Mesenchymal stem cell (in vitro differentiated cells and primary cell): ENCODE measurements at regions not wholly inside any gene's neighbourhood (a gene's known extent, or its start where the extent isn't known, plus 50 kb on each side); places are given as distances from the start of the nearest gene placed in this dataset.

Source experiments
- DNase-seq: peaks from one replicate; pipeline ENCODE4 v3.0.0-alpha.2; 2013
- H2AFZ ChIP-seq: one replicate; pipeline ENCODE4 v1.6.1; 2013; ENCODE audit warnings: low read depth, mild to moderate bottlenecking, control low read depth, inconsistent platforms, low read length, moderate library complexity
- H2AK5ac ChIP-seq: 2 replicates; pipeline ENCODE4 v1.6.1; 2013; ENCODE audit warnings: low read length, moderate library complexity, mild to moderate bottlenecking, inconsistent platforms; ENCODE audit not compliant: severe bottlenecking
- H2BK120ac ChIP-seq: one replicate; pipeline ENCODE4 v1.6.1; 2013; ENCODE audit warnings: low read depth, mild to moderate bottlenecking, inconsistent platforms, low read length, moderate library complexity
- H2BK12ac ChIP-seq, 2 experiments: one replicate each; pipeline ENCODE4 v1.6.1; 2013; ENCODE audit warnings: inconsistent platforms in 2 of 2, low read length in 2 of 2, mild to moderate bottlenecking in 2 of 2, moderate library complexity in 2 of 2, control low read depth in 1 of 2
- H2BK15ac ChIP-seq: one replicate; pipeline ENCODE4 v1.6.1; 2013; ENCODE audit warnings: mild to moderate bottlenecking, low read depth, inconsistent platforms; ENCODE audit not compliant: poor library complexity, severe bottlenecking
- H2BK5ac ChIP-seq: 2 replicates; pipeline ENCODE4 v1.6.1; 2013; ENCODE audit warnings: low read depth, mild to moderate bottlenecking, low read length, control low read depth, inconsistent platforms; ENCODE audit not compliant: poor library complexity, severe bottlenecking
- H3K14ac ChIP-seq, 2 experiments: one replicate each; pipeline ENCODE4 v1.6.1; 2013; ENCODE audit warnings: inconsistent platforms in 2 of 2, low read length in 2 of 2, control low read depth in 1 of 2, mild to moderate bottlenecking in 1 of 2, moderate library complexity in 1 of 2
- H3K18ac ChIP-seq, 2 experiments: one replicate each; pipeline ENCODE4 v1.6.1; 2013; ENCODE audit warnings: inconsistent platforms in 2 of 2, low read length in 2 of 2, control low read depth in 1 of 2, low read depth in 1 of 2, mild to moderate bottlenecking in 1 of 2
- H3K23ac ChIP-seq, 2 experiments: one replicate each; pipeline ENCODE4 v1.6.1; 2013; ENCODE audit warnings: inconsistent platforms in 2 of 2, low read length in 2 of 2, mild to moderate bottlenecking in 2 of 2, moderate library complexity in 2 of 2, control low read depth in 1 of 2
- H3K27ac ChIP-seq: 2 replicates; pipeline ENCODE4 v1.5.1; 2013; ENCODE audit warnings: mild to moderate bottlenecking, moderate library complexity, low read length, control low read depth, inconsistent platforms; ENCODE audit not compliant: poor library complexity, severe bottlenecking
- H3K27me3 ChIP-seq, 2 experiments: 2 replicates each; pipeline versions ENCODE4 v1.6.1 to v1.7.0; 2013; ENCODE audit warnings: low read length in 2 of 2, mild to moderate bottlenecking in 2 of 2, moderate library complexity in 2 of 2, control low read depth in 1 of 2, inconsistent platforms in 1 of 2; ENCODE audit not compliant: control insufficient read depth in 1 of 2, insufficient read depth in 1 of 2
- H3K36me3 ChIP-seq, 2 experiments: 2 replicates each; pipeline versions ENCODE4 v1.6.1 to v1.7.0; 2013; ENCODE audit warnings: low read length in 2 of 2, control low read depth in 1 of 2, inconsistent platforms in 1 of 2, low read depth in 1 of 2, mild to moderate bottlenecking in 1 of 2; ENCODE audit not compliant: insufficient read depth in 2 of 2, control insufficient read depth in 1 of 2
- H3K4ac ChIP-seq, 2 experiments: one replicate each; pipeline ENCODE4 v1.6.1; 2013; ENCODE audit warnings: inconsistent platforms in 2 of 2, low read length in 2 of 2, mild to moderate bottlenecking in 2 of 2, moderate library complexity in 2 of 2, control low read depth in 1 of 2, low read depth in 1 of 2
- H3K4me1 ChIP-seq: 2 replicates; pipeline ENCODE4 v1.6.1; 2013; ENCODE audit warnings: low read depth, low read length, control low read depth; ENCODE audit not compliant: control insufficient read depth, insufficient read depth
- H3K4me2 ChIP-seq: 2 replicates; pipeline ENCODE4 v1.6.1; 2013; ENCODE audit warnings: low read length, mild to moderate bottlenecking, inconsistent platforms; ENCODE audit not compliant: poor library complexity, severe bottlenecking
- H3K4me3 ChIP-seq, 2 experiments: 2 replicates each; pipeline versions ENCODE4 v1.5.1 to v1.7.0; 2013; ENCODE audit warnings: low read length in 2 of 2, mild to moderate bottlenecking in 2 of 2, control low read depth in 1 of 2, low read depth in 1 of 2; ENCODE audit not compliant: insufficient read depth in 1 of 2
- H3K79me1 ChIP-seq: replicated peaks from 2 replicates; pipeline ENCODE4 v1.6.1; 2013; ENCODE audit warnings: mild to moderate bottlenecking, control low read depth, low read length, inconsistent platforms; ENCODE audit not compliant: poor library complexity, severe bottlenecking
- H3K9ac ChIP-seq: 2 replicates; pipeline ENCODE4 v1.7.0; 2013; ENCODE audit warnings: mild to moderate bottlenecking, low read length, moderate library complexity
- H3K9me3 ChIP-seq: 2 replicates; pipeline ENCODE4 v1.7.0; 2013; ENCODE audit warnings: mild to moderate bottlenecking, low read length; ENCODE audit not compliant: control insufficient read depth
- H4K8ac ChIP-seq: one replicate; pipeline ENCODE4 v1.6.1; 2013; ENCODE audit warnings: inconsistent platforms, mild to moderate bottlenecking, low read length, moderate library complexity
- H4K91ac ChIP-seq: one replicate; pipeline ENCODE4 v1.6.1; 2013; ENCODE audit warnings: mild to moderate bottlenecking, low read length, inconsistent platforms
- WGBS: methylation state at CpG from one replicate; pipeline ENCODE4 v1.1.7; 2013; ENCODE audit warnings: mixed read lengths; 5-methylcytosine and 5-hydroxymethylcytosine counted together

- H4K8ac ChIP-seq: no peak overlapping the region
- H3K4me3 ChIP-seq: no peak overlapping the region
- no peak overlapping the region for H3K23ac ChIP-seq
- no peak overlapping the region for H3K4ac ChIP-seq
- no peak for DNase-seq
- no peak overlapping the region for H2AFZ ChIP-seq
- no peak overlapping the region for H2BK120ac ChIP-seq
- H3K27me3 ChIP-seq: peaks cover 0 to 61% of the 10 kb centered on the region in 2 experiments
- H3K27ac ChIP-seq: no peak overlapping the region
- H2BK12ac ChIP-seq: no peak overlapping the region
- no peak overlapping the region for H2AK5ac ChIP-seq
- no peak overlapping the region for H2BK15ac ChIP-seq
- H3K9ac ChIP-seq: no peak overlapping the region
- no peak overlapping the region for H2BK5ac ChIP-seq
- no peak overlapping the region for H3K14ac ChIP-seq
- WGBS: 69% methylated on average over 2 of the region's 2 CpGs
- no peaks in the 10 kb centered on the region for H3K36me3 ChIP-seq
- no peak overlapping the region for H3K18ac ChIP-seq
- no peak overlapping the region for H3K4me2 ChIP-seq
- H4K91ac ChIP-seq: no peak overlapping the region
- no peaks in the 10 kb centered on the region for H3K79me1 ChIP-seq
- no peaks in the 10 kb centered on the region for H3K9me3 ChIP-seq
- no peaks in the 10 kb centered on the region for H3K4me1 ChIP-seq
Observed at GRCh38 chr15:72833561-72833960, 50.0 kb upstream of the ADPGK start.
